SK-N-SH treated with all-trans-retinoic acid at 6 μM for 48 hours (cell line): ENCODE measurements at regions not wholly inside any gene's neighbourhood (a gene's known extent, or its start where the extent isn't known, plus 50 kb on each side); places are given as distances from the start of the nearest gene placed in this dataset.

ENCODE experiments used
- ARNTL ChIP-seq: fragments of 450-650 bp; formaldehyde crosslinking; IDR thresholded peaks from 2 replicates; pipeline ENCODE4 v1.5.0; 2020; ENCODE audit warnings: low read depth, mild to moderate bottlenecking, moderate library complexity, borderline replicate concordance
- CREB5 ChIP-seq: fragments of 250-450 bp; sonication (Bioruptor Pico); IDR thresholded peaks from 2 replicates; pipeline ENCODE4 v1.5.1; 2020; ENCODE audit warnings: low read depth, mild to moderate bottlenecking, moderate library complexity
- CSDC2 ChIP-seq: fragments of 250-450 bp; sonication (Bioruptor Pico); IDR thresholded peaks from 2 replicates; pipeline ENCODE4 v1.5.0; 2020; ENCODE audit warnings: mild to moderate bottlenecking, moderate library complexity
- GLIS3 ChIP-seq: fragments of 250-450 bp; sonication (Bioruptor Pico); IDR thresholded peaks from 2 replicates; pipeline ENCODE4 v1.5.0; 2020; ENCODE audit warnings: mild to moderate bottlenecking, moderate library complexity
- ISL1 ChIP-seq: fragments of 250-450 bp; sonication (Bioruptor Pico); IDR thresholded peaks from 2 replicates; pipeline ENCODE4 v2.1.2; 2022; ENCODE audit warnings: mild to moderate bottlenecking, moderate library complexity
- OSR1 ChIP-seq: fragments of 250-450 bp; sonication (Bioruptor Pico); IDR thresholded peaks from 2 replicates; pipeline ENCODE4 v1.8.0; 2022; ENCODE audit warnings: moderate library complexity, mild to moderate bottlenecking, inconsistent platforms
- PATZ1 ChIP-seq: fragments of 250-450 bp; sonication (Bioruptor Pico); IDR thresholded peaks from 2 replicates; pipeline ENCODE4 v1.8.0; 2020; ENCODE audit warnings: mild to moderate bottlenecking, moderate library complexity, borderline replicate concordance
- PPARA ChIP-seq: fragments of 250-450 bp; sonication (Bioruptor Pico); IDR thresholded peaks from 2 replicates; pipeline ENCODE4 v1.5.0; 2020; ENCODE audit warnings: mild to moderate bottlenecking, borderline replicate concordance
- RARB ChIP-seq: fragments of 250-450 bp; sonication (Bioruptor Pico); IDR thresholded peaks from 2 replicates; pipeline ENCODE4 v1.8.0; 2021; ENCODE audit warnings: mild to moderate bottlenecking, moderate library complexity
- SNAI2 ChIP-seq: fragments of 250-450 bp; sonication (Bioruptor Pico); IDR thresholded peaks from 2 replicates; pipeline ENCODE4 v1.5.0; 2020; ENCODE audit warnings: mild to moderate bottlenecking, moderate library complexity
- TCF4 ChIP-seq: fragments of 250-450 bp; sonication (Bioruptor Pico); IDR thresholded peaks from 2 replicates; pipeline ENCODE4 v1.8.0; 2021; ENCODE audit warnings: mild to moderate bottlenecking, moderate library complexity, borderline replicate concordance
- ZFP3 ChIP-seq: fragments of 250-450 bp; sonication (Bioruptor Pico); IDR thresholded peaks from 2 replicates; pipeline ENCODE4 v1.5.0; 2020; ENCODE audit warnings: mild to moderate bottlenecking, moderate library complexity
- ZFP30 ChIP-seq: fragments of 450-650 bp; formaldehyde crosslinking; IDR thresholded peaks from 2 replicates; pipeline ENCODE4 v1.5.0; 2022; ENCODE audit warnings: mild to moderate bottlenecking, moderate library complexity

- TF ChIP-seq ZFP30 (CRISPR knock-in tag) (no peak), ZFP3 (CRISPR knock-in tag) (no peak), CREB5 (no peak), PATZ1 (CRISPR knock-in tag) (no peak), OSR1 (CRISPR knock-in tag) (no peak), GLIS3 (CRISPR knock-in tag) (no peak), PPARA (CRISPR knock-in tag) (no peak), CSDC2 (CRISPR knock-in tag) (no peak), TCF4 (CRISPR knock-in tag) (no peak), SNAI2 (CRISPR knock-in tag) (no peak), RARB (CRISPR knock-in tag) (no peak), ARNTL (no peak), ISL1 (CRISPR knock-in tag) (no peak)
Measured at GRCh38 chr4:180148737-180149136, 2094.5 kb upstream of the TENM3 start.
